H1 (cell line): ENCODE measurements at regions not wholly inside any gene's neighbourhood (a gene's known extent, or its start where the extent isn't known, plus 50 kb on each side); places are given as distances from the start of the nearest gene placed in this dataset.

ENCODE experiments used
- ASH2L ChIP-seq: fragments of 200-600, 300-600 bp; sonication (generic); IDR thresholded peaks from one replicate; pipeline ENCODE4 v1.7.1; 2017; ENCODE audit warnings: low read length
- BCL11A ChIP-seq, 2 experiments: IDR thresholded peaks; one replicate each; pipeline ENCODE4 v1.6.1; 2011; ENCODE audit warnings: low read depth in 2 of 2, low read length in 2 of 2, mild to moderate bottlenecking in 2 of 2
- CHD2 ChIP-seq: IDR thresholded peaks from 2 replicates; pipeline ENCODE4 v1.6.1; 2012; ENCODE audit warnings: low read length, improper control_type of control experiment
- EGR1 ChIP-seq: IDR thresholded peaks from 2 replicates; pipeline ENCODE4 v1.6.1; 2011; ENCODE audit warnings: low read depth, low read length, borderline replicate concordance
- TCF12 ChIP-seq: IDR thresholded peaks from 2 replicates; pipeline ENCODE4 v1.6.1; 2011; ENCODE audit warnings: low read depth, mild to moderate bottlenecking, low read length
- TF ChIP-seq, protein P1 (sequence below): IDR thresholded peaks from 2 replicates; pipeline ENCODE4 v1.6.1; 2011; ENCODE audit warnings: low read length, improper control_type of control experiment
- TF ChIP-seq, protein P2 (sequence below): IDR thresholded peaks from 2 replicates; pipeline ENCODE4 v1.6.1; 2012; ENCODE audit warnings: inconsistent platforms

DNA sequence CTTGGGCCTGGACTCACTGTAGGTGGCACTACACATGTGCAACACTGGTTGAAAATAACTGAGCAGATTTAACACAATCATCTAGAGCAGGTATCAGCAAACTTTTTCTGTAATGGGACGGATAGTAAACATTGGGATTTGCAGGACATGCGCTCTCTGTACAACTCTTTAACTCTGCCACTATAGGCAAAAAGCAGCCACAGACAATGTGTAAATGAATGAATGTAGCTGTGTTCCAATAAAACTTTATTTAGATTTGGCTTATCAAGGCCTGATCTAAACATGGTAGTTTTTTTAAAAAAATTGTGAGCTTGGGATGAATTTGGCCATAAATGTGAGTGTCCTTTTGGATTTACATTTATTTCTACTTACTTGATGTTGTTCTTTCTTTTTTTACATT, 407.3 kb downstream of the FAT4 start (continued):
- TF ChIP-seq, protein P1, sequence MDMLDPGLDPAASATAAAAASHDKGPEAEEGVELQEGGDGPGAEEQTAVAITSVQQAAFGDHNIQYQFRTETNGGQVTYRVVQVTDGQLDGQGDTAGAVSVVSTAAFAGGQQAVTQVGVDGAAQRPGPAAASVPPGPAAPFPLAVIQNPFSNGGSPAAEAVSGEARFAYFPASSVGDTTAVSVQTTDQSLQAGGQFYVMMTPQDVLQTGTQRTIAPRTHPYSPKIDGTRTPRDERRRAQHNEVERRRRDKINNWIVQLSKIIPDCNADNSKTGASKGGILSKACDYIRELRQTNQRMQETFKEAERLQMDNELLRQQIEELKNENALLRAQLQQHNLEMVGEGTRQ = no peak
- TF ChIP-seq BCL11A (IDR thresholded peaks at IDR 0.05; ENCODE audit: low read depth in 2 of 2, low read length in 2 of 2) (no peak), CHD2 (no peak), TCF12 (no peak), ASH2L (no peak), EGR1 (no peak)
- TF ChIP-seq, protein P2, sequence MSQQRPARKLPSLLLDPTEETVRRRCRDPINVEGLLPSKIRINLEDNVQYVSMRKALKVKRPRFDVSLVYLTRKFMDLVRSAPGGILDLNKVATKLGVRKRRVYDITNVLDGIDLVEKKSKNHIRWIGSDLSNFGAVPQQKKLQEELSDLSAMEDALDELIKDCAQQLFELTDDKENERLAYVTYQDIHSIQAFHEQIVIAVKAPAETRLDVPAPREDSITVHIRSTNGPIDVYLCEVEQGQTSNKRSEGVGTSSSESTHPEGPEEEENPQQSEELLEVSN = no peak
